ENCODE measurements at regions not wholly inside any gene's neighbourhood (a gene's known extent, or its start where the extent isn't known, plus 50 kb on each side); places are given as distances from the start of the nearest gene placed in this dataset.

DNA sequence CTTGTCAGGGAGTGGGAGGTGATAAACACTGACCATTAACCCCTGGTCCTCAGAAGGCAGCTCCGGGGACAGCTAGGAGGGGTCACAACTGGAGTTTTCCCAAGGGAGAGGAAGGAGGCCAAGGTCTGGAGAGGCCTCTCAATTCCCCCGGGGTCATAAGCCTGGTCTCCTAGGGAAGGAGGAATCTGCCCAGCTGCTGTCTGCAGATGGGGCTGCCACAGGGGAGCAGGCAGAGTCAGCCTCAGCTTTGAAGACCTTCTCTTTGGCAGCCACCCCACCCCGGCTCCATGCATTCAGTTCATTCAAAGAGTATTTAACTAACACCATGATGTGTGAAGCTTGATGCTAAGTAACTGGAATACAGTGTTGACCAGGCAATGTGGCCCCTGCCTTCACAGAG lies 74.6 kb upstream of the HSPA9 start:
- no peak for TF ChIP-seq CTCF (optimal IDR thresholded peaks at IDR 0.05 in 1 of 3, IDR thresholded peaks at IDR 0.05 in 1 of 3, conservative IDR thresholded peaks at IDR 0.05 in 1 of 3; ENCODE audit: extremely low read depth in 1 of 3, insufficient read depth in 2 of 3, low read length in 3 of 3)
- no peak for TF ChIP-seq EZH2 (IDR thresholded peaks at IDR 0.05; ENCODE audit: low read length)
